Pancreas (tissue), 10 donors: ENCODE measurements at regions not wholly inside any gene's neighbourhood (a gene's known extent, or its start where the extent isn't known, plus 50 kb on each side); places are given as distances from the start of the nearest gene placed in this dataset.

Source experiments
- ATAC-seq, 4 donors: fragments of 200-7000 bp; cut with Tn5 transposase; one replicate each; pipeline versions ENCODE4 v1.8.0 to v1.9.1; 2020; ENCODE audit warnings: mild to moderate bottlenecking in 4 of 4, moderate library complexity in 4 of 4
- DNase-seq, 6 donors: peaks; one replicate each; pipeline ENCODE4 v3.0.0-alpha.2; 2020
- FAIRE-seq: peaks from 2 replicates; lab custom pipeline; 2012; peaks lifted over from hg19 to GRCh38; lab: Jason Lieb, UNC
- H3K27ac ChIP-seq, 4 donors: fragments of 200-600 bp; sonication (generic); 1 replicate in 3 of 4; 2 replicates in 1 of 4; pipeline versions ENCODE4 v1.5.0 to v1.8.0; 2020
- H3K27me3 ChIP-seq, 4 donors: fragments of 200-600 bp; one replicate each; pipeline ENCODE4 v1.8.0; 2021
- H3K36me3 ChIP-seq, 3 donors: fragments of 200-600 bp; sonication (generic) in 1 of 3; one replicate each; pipeline versions ENCODE4 v1.5.0 to v1.8.0; 2020 to 2021
- H3K4me1 ChIP-seq, 3 donors: fragments of 200-600 bp; one replicate each; pipeline ENCODE4 v1.8.0; 2021
- H3K4me3 ChIP-seq, 4 donors: fragments of 200-600 bp; sonication (generic) in 2 of 4; one replicate each; pipeline versions ENCODE4 v1.5.0 to v1.8.0; 2020 to 2021
- H3K9me3 ChIP-seq, 4 donors: fragments of 200-600 bp; one replicate each; pipeline ENCODE4 v1.8.0; 2021
- WGBS, 2 donors: extraction: QIAGEN DNeasy Blood & Tissue Kit; methylation state at CpG; one replicate each; pipeline ENCODE4 v1.1.7; 2013; 5-methylcytosine and 5-hydroxymethylcytosine counted together
- intact Hi-C, 3 donors: fragments of 100-400 bp; cut with DNase I; formaldehyde crosslinking; loops; one replicate each; pipeline versions ENCODE4 v1.11.1 to v1.14.2; 2022
- TF ChIP-seq, protein P1 (sequence below), 4 donors: fragments of 200-600 bp; sonication (generic) in 3 of 4; IDR thresholded peaks; one replicate each; pipeline versions ENCODE4 v1.5.0 to v1.8.0; 2021; ENCODE audit warnings: antibody characterized with exemption in 4 of 4
- donor health status: healthy with polysubstance abuse.
- donor health status: DM: no; HTN: no; CAD: no; lungs with moderate emphysema.
- donor health status: DM: no; HTN: no; CAD: no.
- donor health status: control.
- donor health status: control.
- donor health status: Bipolar disorder and iron deficiency.
- donor health status: DM: yes; HTN: yes; CAD: no.
- donor health status: DM: no; HTN: no; CAD: no.
- donor health status: DM: no; HTN: no; CAD: no.
- donor health status: DM: yes; HTN: yes; CAD: no.

DNA sequence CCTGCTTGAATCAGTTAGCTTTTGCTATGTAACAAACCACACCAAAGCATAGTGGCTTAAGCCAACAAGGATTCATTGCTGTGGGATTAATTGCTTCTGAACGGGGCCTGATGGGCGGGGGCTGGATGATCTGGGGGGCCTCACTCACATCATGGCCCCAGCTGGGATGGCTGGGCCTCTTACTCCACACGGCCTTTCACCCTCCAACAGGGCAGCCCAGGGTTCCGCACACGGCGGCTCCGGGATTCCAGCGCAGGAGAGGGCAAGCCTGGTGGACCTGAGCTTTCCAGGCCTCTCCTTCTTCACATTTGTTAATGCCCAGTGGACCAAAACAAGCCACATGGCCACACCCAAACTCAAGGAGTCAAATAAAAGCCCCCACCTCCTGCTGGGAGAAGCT is 86.3 kb upstream of the PHLPP1 start:
- H3K36me3 ChIP-seq = no peaks in the 10 kb centered on the region
- TF ChIP-seq, protein P1, sequence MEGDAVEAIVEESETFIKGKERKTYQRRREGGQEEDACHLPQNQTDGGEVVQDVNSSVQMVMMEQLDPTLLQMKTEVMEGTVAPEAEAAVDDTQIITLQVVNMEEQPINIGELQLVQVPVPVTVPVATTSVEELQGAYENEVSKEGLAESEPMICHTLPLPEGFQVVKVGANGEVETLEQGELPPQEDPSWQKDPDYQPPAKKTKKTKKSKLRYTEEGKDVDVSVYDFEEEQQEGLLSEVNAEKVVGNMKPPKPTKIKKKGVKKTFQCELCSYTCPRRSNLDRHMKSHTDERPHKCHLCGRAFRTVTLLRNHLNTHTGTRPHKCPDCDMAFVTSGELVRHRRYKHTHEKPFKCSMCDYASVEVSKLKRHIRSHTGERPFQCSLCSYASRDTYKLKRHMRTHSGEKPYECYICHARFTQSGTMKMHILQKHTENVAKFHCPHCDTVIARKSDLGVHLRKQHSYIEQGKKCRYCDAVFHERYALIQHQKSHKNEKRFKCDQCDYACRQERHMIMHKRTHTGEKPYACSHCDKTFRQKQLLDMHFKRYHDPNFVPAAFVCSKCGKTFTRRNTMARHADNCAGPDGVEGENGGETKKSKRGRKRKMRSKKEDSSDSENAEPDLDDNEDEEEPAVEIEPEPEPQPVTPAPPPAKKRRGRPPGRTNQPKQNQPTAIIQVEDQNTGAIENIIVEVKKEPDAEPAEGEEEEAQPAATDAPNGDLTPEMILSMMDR (IDR thresholded peaks at IDR 0.05) = no peak
- no peaks in the 10 kb centered on the region for H3K9me3 ChIP-seq
- intact Hi-C loops = no loop called here
- ATAC-seq (no peak), FAIRE-seq (no peak), DNase-seq (no peak)
- no peaks in the 10 kb centered on the region for H3K4me1 ChIP-seq
- no peaks in the 10 kb centered on the region for H3K27me3 ChIP-seq
- no peak overlapping the region for H3K27ac ChIP-seq
- H3K4me3 ChIP-seq = no peak overlapping the region
- WGBS, 2 donors = 89 to 93% methylated on average over 8 of the region's 8 CpGs

DNA sequence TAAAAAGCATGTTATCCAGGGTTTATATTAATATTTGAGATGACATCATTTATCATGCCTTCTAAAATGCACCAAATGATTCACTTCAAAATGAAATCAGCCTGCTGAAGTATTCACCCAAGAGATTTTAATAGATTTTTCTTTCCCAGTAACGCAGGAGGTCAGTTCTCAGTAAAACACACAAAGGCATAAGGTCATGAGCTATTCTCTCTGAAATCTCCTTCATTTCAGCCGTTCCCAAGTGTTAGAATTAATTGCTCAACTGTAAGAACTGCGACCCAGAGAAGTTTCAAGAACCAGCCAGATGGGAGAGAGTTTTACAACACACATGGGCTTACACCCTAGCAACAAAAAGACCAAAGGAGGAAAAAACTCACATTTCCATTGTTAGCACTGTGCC is 84.2 kb upstream of the PHLPP1 start:
- intact Hi-C loops = no loop called here
- WGBS, 2 donors = 55 to 61% methylated on average over 3 of the region's 3 CpGs
- Histone ChIP-seq H3K9me3 (no peaks in the 10 kb centered on the region), H3K27ac (no peak overlapping the region), H3K36me3 (no peaks in the 10 kb centered on the region), H3K4me3 (no peak overlapping the region), H3K27me3 (no peaks in the 10 kb centered on the region), H3K4me1 (no peaks in the 10 kb centered on the region)
- FAIRE-seq = no peak
- DNase-seq = no peak
- TF ChIP-seq, protein P1 (IDR thresholded peaks at IDR 0.05) = no peak
- ATAC-seq = no peak

DNA sequence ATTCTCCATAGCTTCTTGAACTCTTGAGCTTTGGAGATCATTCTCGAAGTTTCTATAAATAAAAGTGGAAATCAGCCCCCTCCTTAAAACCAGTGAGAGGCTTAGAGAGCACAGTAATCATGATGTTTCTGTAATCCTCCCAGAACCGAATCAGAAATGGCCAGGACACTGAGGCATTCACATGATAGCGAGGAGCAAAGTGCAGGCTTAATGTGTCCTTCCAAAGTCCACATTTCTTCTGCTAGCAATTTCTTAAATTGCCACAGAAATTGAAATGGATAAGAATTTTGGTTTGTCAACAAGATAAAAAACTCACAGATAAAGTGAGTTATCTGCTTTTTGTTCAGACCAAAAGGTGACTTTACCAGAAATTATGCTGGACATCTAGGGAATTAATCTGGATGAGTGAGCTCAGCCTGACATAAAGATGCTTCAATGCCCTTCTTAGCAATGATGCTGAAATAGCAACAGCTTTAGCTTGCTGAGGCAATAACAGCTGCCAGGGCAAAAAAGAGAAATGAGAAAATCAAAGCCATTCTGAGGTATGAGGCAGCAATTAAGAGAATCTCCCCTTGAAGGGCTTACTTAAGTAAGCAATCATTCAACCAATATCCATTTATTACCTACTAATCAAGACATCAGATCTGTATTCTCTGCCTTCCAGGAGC is 82.4 kb upstream of the PHLPP1 start:
- TF ChIP-seq, protein P1 (IDR thresholded peaks at IDR 0.05) = no peak
- Histone ChIP-seq H3K27ac (no peak overlapping the region), H3K9me3 (no peaks in the 10 kb centered on the region), H3K4me3 (no peak overlapping the region), H3K27me3 (no peaks in the 10 kb centered on the region), H3K36me3 (no peaks in the 10 kb centered on the region), H3K4me1 (no peaks in the 10 kb centered on the region)
- intact Hi-C loops = no loop called here
- ATAC-seq (no peak), FAIRE-seq (no peak), DNase-seq (no peak)
- 53 to 62% methylated on average over 3 of the region's 3 CpGs for WGBS, 2 donors

DNA sequence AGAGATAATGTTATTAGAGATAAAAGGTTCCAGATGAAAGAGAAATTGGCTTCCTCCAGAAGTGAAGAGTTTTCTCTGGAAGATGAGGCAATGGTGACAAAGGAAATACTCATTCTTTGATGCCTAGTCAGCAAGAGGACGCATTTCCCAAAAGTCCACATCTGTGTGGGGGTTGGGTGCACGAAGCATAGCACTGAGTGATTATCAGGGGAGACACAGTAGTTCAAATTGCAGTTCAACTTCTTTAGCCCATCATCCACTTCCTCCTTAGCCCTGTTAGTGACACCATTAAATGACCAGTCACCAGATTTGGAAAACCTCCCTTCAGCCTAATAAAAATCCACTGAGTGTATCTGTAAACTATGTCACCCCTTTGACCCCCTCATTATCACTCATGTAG is 80.9 kb upstream of the PHLPP1 start:
- Histone ChIP-seq H3K4me1 (no peaks in the 10 kb centered on the region), H3K27ac (no peak overlapping the region), H3K9me3 (no peaks in the 10 kb centered on the region), H3K4me3 (no peak overlapping the region), H3K27me3 (peaks cover 0 to 2% (median 0%) of the 10 kb centered on the region in 4 donors), H3K36me3 (no peaks in the 10 kb centered on the region)
- FAIRE-seq = no peak
- WGBS, 2 donors = 46 to 75% methylated on average over 2 of the region's 2 CpGs
- no peak for DNase-seq
- intact Hi-C loops = no loop called here
- TF ChIP-seq, protein P1 (IDR thresholded peaks at IDR 0.05) = no peak
- ATAC-seq = no peak

DNA sequence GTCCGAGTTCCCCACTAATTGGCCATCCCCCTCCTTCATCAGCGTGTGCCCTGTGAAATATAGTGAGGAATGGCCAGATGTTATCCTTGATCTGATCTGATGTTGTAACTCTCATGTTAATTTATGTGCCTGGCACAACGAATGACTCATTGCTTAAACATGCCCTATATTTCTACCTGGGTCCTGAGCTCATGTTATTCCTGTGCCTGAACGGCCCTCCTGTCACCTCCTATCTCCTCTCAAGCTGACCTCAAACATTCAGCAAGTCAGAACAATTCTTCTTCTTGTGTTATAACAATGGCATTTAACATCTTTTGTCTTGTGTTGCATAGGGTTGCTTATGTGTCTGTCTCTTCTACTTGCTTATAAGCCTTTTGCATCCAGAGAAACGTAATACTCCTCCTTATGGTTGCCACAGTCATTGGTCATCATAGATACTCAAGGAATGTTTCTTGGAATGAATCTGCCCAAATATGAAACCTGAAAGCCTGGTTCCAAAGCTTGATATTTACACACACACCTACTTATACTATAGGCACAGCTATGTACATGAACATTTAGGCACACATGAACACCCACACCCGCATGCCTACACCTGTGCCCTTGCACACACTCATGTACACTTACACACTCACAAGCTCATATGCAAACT is 80.2 kb upstream of the PHLPP1 start:
- 46% methylated on average over 6 of the region's 6 CpGs for WGBS, 2 donors
- FAIRE-seq = no peak
- TF ChIP-seq, protein P1 (IDR thresholded peaks at IDR 0.05) = no peak
- Histone ChIP-seq H3K27ac (no peak overlapping the region), H3K27me3 (peaks cover 0 to 3% (median 0%) of the 10 kb centered on the region in 4 donors), H3K4me1 (no peaks in the 10 kb centered on the region), H3K9me3 (no peaks in the 10 kb centered on the region), H3K36me3 (no peaks in the 10 kb centered on the region), H3K4me3 (no peak overlapping the region)
- no peak for DNase-seq
- no peak for ATAC-seq
- intact Hi-C loops = no loop called here
